PC-9 (cell line): ENCODE measurements at regions not wholly inside any gene's neighbourhood (a gene's known extent, or its start where the extent isn't known, plus 50 kb on each side); places are given as distances from the start of the nearest gene placed in this dataset.

ENCODE experiments used
- BruUV-seq: library from RNA; stranded (reverse); fragments of 400-500 nt; replicated peaks from 2 replicates; lab custom pipeline; 2021; lab: Mats Ljungman, UMichigan
- CTCF ChIA-PET: fragments of 300-600 bp; sonication (Branson Sonifier 250); formaldehyde crosslinking; loops from one replicate; lab custom pipeline; 2022; ENCODE audit warnings: antibody characterized with exemption; lab: Charles Lee
- POLR2A ChIA-PET: fragments of 300-600 bp; sonication (Branson Sonifier 250); formaldehyde crosslinking; loops from one replicate; lab custom pipeline; 2022; ENCODE audit warnings: antibody characterized with exemption; ENCODE audit not compliant: unreplicated experiment; lab: Charles Lee
- DNase-seq, 2 experiments: peaks; one replicate each; pipeline versions ENCODE4 v3.0.0 to v3.0.0-alpha.2; 2015 to 2022; ENCODE audit warnings: mixed read lengths in 1 of 2
- H2AFZ ChIP-seq: fragments of 200-600 bp; sonication (generic); 2 replicates; pipeline ENCODE4 v1.8.1; 2017; ENCODE audit warnings: antibody characterized with exemption
- H3F3A ChIP-seq: fragments of 200-600 bp; sonication (generic); 2 replicates; pipeline ENCODE4 v1.8.1; 2017; ENCODE audit warnings: antibody characterized with exemption, mild to moderate bottlenecking, low read depth; ENCODE audit not compliant: insufficient read depth
- H3K27ac ChIP-seq: fragments of 200-600 bp; sonication (generic); 2 replicates; pipeline ENCODE4 v1.6.1; 2016; ENCODE audit warnings: mixed run types
- H3K27me3 ChIP-seq: fragments of 200-600 bp; sonication (generic); 2 replicates; pipeline ENCODE4 v1.6.1; 2016; ENCODE audit warnings: low read depth, mixed run types; ENCODE audit not compliant: insufficient read depth
- H3K36me3 ChIP-seq: fragments of 200-600 bp; sonication (generic); 2 replicates; pipeline ENCODE4 v1.6.1; 2016; ENCODE audit warnings: low read depth, mixed run types
- H3K4me1 ChIP-seq: fragments of 200-600 bp; sonication (generic); replicated peaks from 2 replicates; pipeline ENCODE4 v1.6.1; 2016; ENCODE audit warnings: mixed run types; ENCODE audit not compliant: insufficient read depth
- H3K4me2 ChIP-seq: fragments of 200-600 bp; sonication (generic); 2 replicates; pipeline ENCODE4 v1.6.1; 2017; ENCODE audit warnings: mixed run types
- H3K4me3 ChIP-seq: fragments of 200-600 bp; sonication (generic); 2 replicates; pipeline ENCODE4 v1.6.1; 2016; ENCODE audit warnings: mixed run types
- H3K79me2 ChIP-seq: fragments of 200-600 bp; sonication (generic); 2 replicates; pipeline ENCODE4 v1.6.1; 2017; ENCODE audit warnings: low read depth, mixed run types
- H3K9me2 ChIP-seq: fragments of 200-600 bp; sonication (generic); 2 replicates; pipeline ENCODE4 v1.8.1; 2017; ENCODE audit warnings: mild to moderate bottlenecking; ENCODE audit not compliant: insufficient read depth
- H3K9me3 ChIP-seq: fragments of 200-600 bp; sonication (generic); 2 replicates; pipeline ENCODE4 v1.8.1; 2016; ENCODE audit warnings: low read depth; ENCODE audit not compliant: insufficient read depth
- H4K20me1 ChIP-seq: fragments of 200-600 bp; sonication (generic); 2 replicates; pipeline ENCODE4 v1.8.1; 2017; ENCODE audit not compliant: insufficient read depth
- EZH2 ChIP-seq: fragments of 200-600 bp; sonication (generic); IDR thresholded peaks from 2 replicates; pipeline ENCODE4 v1.8.0; 2017; ENCODE audit warnings: antibody characterized with exemption, low read depth
- intact Hi-C: fragments of 100-400 bp; cut with micrococcal nuclease; formaldehyde crosslinking; loops from one replicate; pipeline ENCODE4 v1.10.0; 2022; ENCODE audit not compliant: unreplicated experiment
- TF ChIP-seq, protein P1 (sequence below): fragments of 200-600 bp; sonication (generic); conservative IDR thresholded peaks from 2 replicates; pipeline ENCODE4 v1.6.1; 2017; ENCODE audit warnings: mixed run types, antibody characterized with exemption, mild to moderate bottlenecking, moderate library complexity

DNA sequence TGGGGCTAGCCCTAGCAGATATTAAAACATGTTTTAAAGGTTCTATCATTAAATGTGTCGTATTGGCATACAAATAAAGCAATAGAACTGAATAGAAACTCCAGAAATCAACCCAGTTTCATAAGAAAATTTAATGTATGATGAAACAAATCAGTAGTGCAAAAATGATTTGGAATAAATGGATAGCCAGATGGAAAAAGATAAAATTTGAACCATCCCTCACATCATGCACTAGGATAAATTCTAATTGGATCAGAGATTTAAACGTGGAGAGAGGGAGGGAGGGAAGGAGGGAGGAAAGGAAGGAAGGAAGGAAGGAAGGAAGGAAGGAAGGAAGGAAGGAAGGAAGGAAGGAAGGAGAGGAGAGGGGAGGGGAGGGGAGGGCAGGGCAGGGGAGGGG, 235.3 kb downstream of the SEC61B start:
- Histone ChIP-seq H3K9me3 (no peaks in the 10 kb centered on the region), H3K4me2 (no peak overlapping the region), H4K20me1 (no peaks in the 10 kb centered on the region), H3K4me3 (no peak overlapping the region), H3K79me2 (no peaks in the 10 kb centered on the region), H3K9me2 (no peaks in the 10 kb centered on the region), H3K27me3 (no peaks in the 10 kb centered on the region), H3F3A (no peaks in the 10 kb centered on the region), H3K27ac (no peak overlapping the region), H3K36me3 (no peaks in the 10 kb centered on the region), H2AFZ (no peak overlapping the region), H3K4me1 (no peaks in the 10 kb centered on the region)
- CTCF ChIA-PET = interaction anchor here (0.7 kb wide), 1 partner anchor 48 kb away, joined by 3 read pairs; no protein-coding TSS in a partner anchor
- no peak for DNase-seq
- BruUV-seq = no TSS peak
- TF ChIP-seq, protein P1, sequence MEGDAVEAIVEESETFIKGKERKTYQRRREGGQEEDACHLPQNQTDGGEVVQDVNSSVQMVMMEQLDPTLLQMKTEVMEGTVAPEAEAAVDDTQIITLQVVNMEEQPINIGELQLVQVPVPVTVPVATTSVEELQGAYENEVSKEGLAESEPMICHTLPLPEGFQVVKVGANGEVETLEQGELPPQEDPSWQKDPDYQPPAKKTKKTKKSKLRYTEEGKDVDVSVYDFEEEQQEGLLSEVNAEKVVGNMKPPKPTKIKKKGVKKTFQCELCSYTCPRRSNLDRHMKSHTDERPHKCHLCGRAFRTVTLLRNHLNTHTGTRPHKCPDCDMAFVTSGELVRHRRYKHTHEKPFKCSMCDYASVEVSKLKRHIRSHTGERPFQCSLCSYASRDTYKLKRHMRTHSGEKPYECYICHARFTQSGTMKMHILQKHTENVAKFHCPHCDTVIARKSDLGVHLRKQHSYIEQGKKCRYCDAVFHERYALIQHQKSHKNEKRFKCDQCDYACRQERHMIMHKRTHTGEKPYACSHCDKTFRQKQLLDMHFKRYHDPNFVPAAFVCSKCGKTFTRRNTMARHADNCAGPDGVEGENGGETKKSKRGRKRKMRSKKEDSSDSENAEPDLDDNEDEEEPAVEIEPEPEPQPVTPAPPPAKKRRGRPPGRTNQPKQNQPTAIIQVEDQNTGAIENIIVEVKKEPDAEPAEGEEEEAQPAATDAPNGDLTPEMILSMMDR = no peak
- no peak for TF ChIP-seq EZH2
- POLR2A ChIA-PET = no interaction called here
- intact Hi-C loops = no loop called here

DNA sequence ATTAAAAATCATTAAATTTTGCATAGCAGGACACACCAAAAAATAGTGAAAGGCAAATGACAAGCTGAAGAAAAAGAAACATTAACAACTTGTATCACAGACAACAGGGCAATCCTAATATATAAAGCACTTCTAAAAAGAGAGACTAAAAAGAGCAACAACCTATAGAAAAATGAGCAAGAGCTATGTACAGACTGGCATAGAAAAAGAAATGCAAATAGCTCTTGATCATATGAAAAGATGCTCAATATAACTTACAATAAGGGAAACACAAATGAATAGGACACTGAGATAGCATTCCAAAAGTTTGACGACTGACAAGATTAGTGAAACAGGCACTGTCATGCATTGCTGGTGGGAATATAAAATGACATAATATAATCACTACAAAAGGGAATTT, 235.9 kb downstream of the SEC61B start:
- Histone ChIP-seq H3K27me3 (no peaks in the 10 kb centered on the region), H3K36me3 (no peaks in the 10 kb centered on the region), H3K4me2 (no peak overlapping the region), H4K20me1 (no peaks in the 10 kb centered on the region), H3K27ac (no peak overlapping the region), H3K9me3 (no peaks in the 10 kb centered on the region), H3K4me3 (no peak overlapping the region), H3K4me1 (no peaks in the 10 kb centered on the region), H3K79me2 (no peaks in the 10 kb centered on the region), H3K9me2 (no peaks in the 10 kb centered on the region), H3F3A (no peaks in the 10 kb centered on the region), H2AFZ (no peak overlapping the region)
- ChIA-PET POLR2A (no interaction called here), CTCF (interaction anchor here (0.7 kb wide), 1 partner anchor 49 kb away, joined by 3 read pairs; no protein-coding TSS in a partner anchor)
- intact Hi-C loops = no loop called here
- TF ChIP-seq, protein P1 = no peak
- TF ChIP-seq EZH2 = no peak
- no peak for DNase-seq
- no TSS peak for BruUV-seq

DNA sequence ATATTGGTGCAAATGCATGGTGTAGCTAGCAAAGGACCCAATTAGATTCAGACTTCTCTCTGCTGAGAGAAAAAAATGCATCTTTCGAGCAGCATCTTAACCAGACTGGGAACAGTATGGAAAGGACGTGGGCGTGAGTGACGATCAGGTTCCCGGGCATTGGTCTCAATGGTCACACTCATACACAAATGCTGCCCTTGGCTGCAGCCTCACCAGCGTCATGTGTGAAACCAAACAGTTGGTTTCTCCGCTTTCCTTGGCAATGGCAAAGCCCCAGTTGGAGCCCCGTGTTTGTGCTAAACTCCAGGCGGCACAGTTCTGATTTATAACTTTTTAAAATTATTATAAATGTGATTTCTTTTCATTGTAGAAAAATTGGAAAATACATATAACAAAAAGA, 237.8 kb downstream of the SEC61B start:
- no TSS peak for BruUV-seq
- ChIA-PET POLR2A (no interaction called here), CTCF (no interaction called here)
- Histone ChIP-seq H3K79me2 (no peaks in the 10 kb centered on the region), H3F3A (no peaks in the 10 kb centered on the region), H3K27me3 (no peaks in the 10 kb centered on the region), H3K27ac (no peak overlapping the region), H3K4me1 (no peaks in the 10 kb centered on the region), H2AFZ (no peak overlapping the region), H4K20me1 (no peaks in the 10 kb centered on the region), H3K9me2 (no peaks in the 10 kb centered on the region), H3K9me3 (no peaks in the 10 kb centered on the region), H3K4me2 (no peak overlapping the region), H3K4me3 (no peak overlapping the region), H3K36me3 (no peaks in the 10 kb centered on the region)
- no peak for DNase-seq
- intact Hi-C loops = no loop called here
- TF ChIP-seq EZH2 = no peak
- TF ChIP-seq, protein P1 = no peak
